Adipocyte (in vitro differentiated cells): ENCODE measurements at regions not wholly inside any gene's neighbourhood (a gene's known extent, or its start where the extent isn't known, plus 50 kb on each side); places are given as distances from the start of the nearest gene placed in this dataset.

Experiments
- DNase-seq: peaks from one replicate; pipeline ENCODE4 v3.0.0-alpha.2; 2015; ENCODE audit warnings: low read depth
- H3K27me3 ChIP-seq: replicated peaks from 2 replicates; pipeline ENCODE4 v1.7.0; 2013; ENCODE audit warnings: mild to moderate bottlenecking, low read length, moderate library complexity; ENCODE audit not compliant: control insufficient read depth, insufficient read depth
- H3K36me3 ChIP-seq: 2 replicates; pipeline ENCODE4 v1.7.0; 2013; ENCODE audit warnings: low read length, mild to moderate bottlenecking, moderate library complexity; ENCODE audit not compliant: control insufficient read depth, insufficient read depth, severe bottlenecking
- H3K4me1 ChIP-seq: 2 replicates; pipeline ENCODE4 v1.7.0; 2013; ENCODE audit warnings: mild to moderate bottlenecking, low read length, moderate library complexity; ENCODE audit not compliant: control insufficient read depth, insufficient read depth
- H3K4me3 ChIP-seq: 2 replicates; pipeline ENCODE4 v1.7.0; 2013; ENCODE audit warnings: mild to moderate bottlenecking, low read length, moderate library complexity
- H3K9ac ChIP-seq: 2 replicates; pipeline ENCODE4 v1.7.0; 2013; ENCODE audit warnings: mild to moderate bottlenecking, low read length, moderate library complexity
- H3K9me3 ChIP-seq: 2 replicates; pipeline ENCODE4 v1.7.0; 2013; ENCODE audit warnings: mild to moderate bottlenecking, low read length, moderate library complexity; ENCODE audit not compliant: control insufficient read depth

DNA sequence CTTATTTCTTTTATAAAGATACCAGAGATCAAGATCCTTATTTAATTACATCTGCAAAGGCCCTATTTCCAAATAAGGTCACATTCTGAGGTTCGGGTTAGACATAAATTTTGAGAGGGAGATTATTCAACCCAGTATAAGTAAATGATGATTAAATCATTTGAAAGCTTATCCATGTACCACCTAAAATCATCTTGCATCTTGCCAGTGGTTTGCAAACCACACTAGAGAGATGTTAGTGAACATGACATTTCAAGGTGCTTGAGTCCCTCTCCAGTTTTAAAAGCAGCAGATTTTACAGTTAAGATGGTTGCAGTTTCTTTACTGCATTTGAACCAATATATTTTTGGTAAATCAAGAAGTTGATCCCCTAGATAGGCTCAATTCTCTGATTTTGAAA is 49.9 kb upstream of the TMPO start:
- H3K9ac ChIP-seq, result no peak overlapping the region
- no peak overlapping the region for H3K4me3 ChIP-seq
- peaks cover 12% of the 10 kb centered on the region for H3K4me1 ChIP-seq
- H3K9me3 ChIP-seq, result no peaks in the 10 kb centered on the region
- no peaks in the 10 kb centered on the region for H3K36me3 ChIP-seq
- no peaks in the 10 kb centered on the region for H3K27me3 ChIP-seq
- no peak for DNase-seq
